HG02938 (cell line): ENCODE measurements at regions not wholly inside any gene's neighbourhood (a gene's known extent, or its start where the extent isn't known, plus 50 kb on each side); places are given as distances from the start of the nearest gene placed in this dataset.

Experiments
- ATAC-seq: cut with Tn5 transposase; IDR thresholded peaks from one replicate; pipeline ENCODE4 v1.9.1; 2021; ENCODE audit warnings: mild to moderate bottlenecking, moderate library complexity; ENCODE audit not compliant: unreplicated experiment

DNA sequence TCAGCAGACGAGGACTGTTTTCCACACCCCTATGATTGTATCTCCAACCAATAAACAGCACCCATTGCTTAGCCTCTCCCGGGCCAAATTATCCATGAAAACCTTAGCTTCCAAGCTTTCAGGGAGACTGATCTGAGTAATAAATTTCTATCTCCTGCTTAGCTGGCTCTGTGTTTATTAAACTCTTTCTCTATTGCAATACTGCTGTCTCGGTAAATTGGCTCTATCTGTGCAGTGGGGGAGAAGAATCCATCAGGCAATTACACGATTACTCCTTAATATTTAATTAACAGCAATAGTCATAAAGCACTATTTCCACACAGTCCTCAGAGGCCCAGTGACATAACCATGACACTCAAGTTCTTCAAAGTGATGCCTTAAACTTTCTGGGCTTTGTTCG is 1122.8 kb downstream of the TYW1 start:
- ATAC-seq = no peak

DNA sequence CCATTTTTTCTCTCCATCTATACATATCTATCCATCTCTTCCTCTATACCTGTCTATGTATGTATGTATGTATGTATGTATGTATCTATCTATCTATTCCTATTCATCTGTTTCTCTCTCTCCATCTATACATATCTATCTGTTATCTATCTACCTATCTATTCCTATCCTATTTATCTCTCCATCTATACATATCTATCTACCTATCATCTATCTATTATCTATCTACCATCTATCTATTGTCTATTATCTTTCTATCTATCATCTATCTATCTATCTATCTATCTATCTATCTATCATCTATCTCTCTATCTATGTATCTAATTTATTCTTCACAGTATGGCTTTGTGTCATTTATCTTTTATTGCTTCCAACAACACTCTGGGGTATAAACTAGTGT is 1124.4 kb downstream of the TYW1 start:
- no peak for ATAC-seq

DNA sequence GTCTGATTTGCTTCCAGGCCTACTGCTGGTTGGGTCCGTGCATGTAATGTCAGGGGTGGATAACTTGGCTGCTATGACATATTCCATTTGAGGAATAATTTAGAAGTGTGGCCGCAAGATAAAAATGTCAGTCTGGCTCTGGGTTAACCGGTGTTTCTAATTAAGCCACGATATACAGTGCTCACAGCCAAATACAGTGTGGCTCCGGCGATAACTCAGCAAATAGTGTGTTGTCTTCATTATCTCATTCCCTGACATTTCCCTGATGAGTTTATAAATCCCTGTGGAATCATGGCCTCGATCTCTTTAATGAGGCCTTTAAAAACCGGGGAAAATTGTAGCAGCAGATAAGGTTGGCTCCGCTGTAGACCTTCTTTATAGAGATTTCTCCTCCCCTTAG is 1125.0 kb downstream of the TYW1 start:
- ATAC-seq = no peak

DNA sequence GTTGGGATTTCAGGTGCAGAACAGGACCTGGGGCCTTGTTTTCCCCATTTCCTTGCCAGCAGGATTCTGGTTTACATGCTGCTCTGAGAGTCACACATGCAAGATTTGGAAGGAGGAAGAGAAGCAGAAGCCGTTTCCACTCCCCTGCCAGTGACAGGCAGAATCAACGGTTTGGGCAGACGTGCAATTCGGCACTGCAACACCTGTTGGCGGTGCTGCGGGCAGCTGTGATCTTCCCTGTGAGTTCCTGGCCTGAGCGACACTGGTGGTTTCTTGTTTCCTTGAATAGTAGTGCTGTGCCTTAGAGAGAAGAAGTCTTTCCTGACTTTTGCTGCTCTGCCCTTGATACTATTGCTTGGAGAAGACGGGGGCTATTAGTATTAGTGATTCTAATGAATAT is 1126.2 kb downstream of the TYW1 start:
- no peak for ATAC-seq

DNA sequence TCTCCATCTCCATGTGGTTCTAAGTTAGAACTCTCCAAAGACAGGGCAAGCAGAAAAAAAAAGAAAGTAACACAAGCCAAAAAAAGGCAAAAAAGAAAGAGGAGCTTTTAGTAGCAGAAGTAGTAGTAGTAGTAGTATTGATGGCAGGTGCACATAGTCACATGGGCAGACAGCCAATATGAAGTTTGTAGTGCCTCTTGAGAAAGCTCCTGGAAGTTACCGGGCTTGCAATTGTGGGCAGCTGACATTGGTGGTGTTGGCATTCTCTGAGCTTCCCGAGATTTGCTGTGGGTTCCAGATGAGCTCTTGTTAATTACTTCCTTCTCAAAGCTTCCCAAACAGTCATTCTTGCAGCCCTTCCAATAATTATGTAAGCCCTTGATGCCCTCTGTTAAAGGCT is 1128.5 kb downstream of the TYW1 start:
- ATAC-seq = no peak

DNA sequence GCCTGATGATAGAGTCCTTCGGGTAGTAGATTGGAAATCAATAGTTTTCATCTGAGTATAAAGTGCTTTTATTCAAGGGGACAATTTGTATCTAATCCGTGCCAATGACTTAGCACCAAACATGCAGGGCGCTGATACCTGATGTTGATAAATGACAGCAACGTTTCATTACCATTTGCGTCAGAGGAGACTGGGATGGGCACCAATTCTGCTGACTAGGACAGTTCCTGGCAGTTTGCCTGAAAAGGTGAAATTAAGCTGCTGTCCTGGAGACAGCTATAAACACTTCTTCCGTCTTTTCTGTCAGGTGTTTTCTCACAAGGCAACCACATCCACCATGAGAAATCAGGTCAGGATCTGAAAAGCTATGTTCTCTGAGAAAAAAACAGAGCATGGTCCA is 1136.4 kb downstream of the TYW1 start:
- no peak for ATAC-seq

DNA sequence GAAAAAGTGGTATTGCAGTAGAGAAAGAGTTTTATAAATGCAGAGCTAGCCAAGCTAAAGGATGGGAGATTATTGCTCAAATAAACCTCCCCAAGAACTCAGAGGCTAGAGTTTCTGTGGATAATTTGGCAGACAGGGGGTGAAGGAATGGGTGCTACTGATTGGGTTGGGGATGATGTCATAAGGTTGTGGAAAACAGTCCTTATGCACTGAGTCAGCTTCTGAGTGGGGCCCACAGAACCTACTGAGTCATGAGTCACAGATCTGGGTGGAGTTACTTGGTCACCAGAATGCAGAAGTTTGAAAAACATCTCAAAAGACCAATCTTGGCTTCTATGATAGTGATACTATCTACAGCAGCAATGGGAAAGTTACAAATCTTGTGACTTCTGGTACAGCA is 1146.7 kb downstream of the TYW1 start:
- no peak for ATAC-seq

DNA sequence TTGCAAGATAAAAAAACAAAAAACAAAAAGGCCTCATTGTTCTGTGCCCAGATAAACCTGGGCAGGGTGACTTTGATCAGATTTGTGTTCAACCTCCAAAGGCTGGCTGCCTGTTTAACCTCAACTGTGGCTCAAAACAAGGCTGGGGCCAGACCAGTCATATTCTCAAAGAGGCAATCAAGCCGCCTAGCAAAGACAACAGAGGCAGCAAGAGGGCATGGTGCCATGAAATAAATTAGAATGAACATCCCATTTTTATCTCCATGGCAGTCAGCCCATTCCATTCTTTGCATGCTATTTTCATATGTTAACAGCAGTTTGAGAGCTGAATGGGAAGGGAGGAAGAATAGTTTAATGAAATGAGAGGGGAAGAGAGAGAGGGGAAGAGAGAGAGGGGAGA is 1150.3 kb downstream of the TYW1 start:
- ATAC-seq = no peak

DNA sequence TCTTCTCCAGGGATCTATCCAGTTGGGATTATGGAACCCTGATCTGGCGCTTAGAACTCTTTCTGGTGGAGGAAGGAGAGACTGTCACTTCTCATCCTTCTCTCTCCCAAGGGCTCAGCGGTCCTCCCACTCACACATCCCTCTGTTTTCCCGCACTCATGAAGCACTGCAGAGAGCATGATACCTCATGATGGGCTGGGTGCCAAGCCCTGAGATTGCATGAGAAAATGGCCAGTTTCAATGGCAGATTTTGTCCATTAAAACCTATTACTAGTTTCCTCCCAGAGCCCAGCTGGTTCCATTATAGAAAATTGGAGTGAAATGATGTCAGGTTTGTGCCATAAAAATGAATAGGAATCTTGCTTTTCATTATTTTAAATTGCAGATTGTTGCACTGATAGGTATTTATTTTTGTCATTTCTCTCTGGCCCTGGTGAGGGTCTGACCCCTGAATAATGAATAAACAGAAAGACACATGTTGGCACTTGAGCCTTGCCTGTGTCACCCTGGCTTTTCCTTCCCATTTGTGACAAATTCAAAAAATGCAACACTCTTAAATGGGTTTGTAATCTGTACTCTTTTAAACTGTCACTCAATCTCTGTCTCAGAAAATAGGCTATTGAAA is 1151.1 kb downstream of the TYW1 start:
- no peak for ATAC-seq

DNA sequence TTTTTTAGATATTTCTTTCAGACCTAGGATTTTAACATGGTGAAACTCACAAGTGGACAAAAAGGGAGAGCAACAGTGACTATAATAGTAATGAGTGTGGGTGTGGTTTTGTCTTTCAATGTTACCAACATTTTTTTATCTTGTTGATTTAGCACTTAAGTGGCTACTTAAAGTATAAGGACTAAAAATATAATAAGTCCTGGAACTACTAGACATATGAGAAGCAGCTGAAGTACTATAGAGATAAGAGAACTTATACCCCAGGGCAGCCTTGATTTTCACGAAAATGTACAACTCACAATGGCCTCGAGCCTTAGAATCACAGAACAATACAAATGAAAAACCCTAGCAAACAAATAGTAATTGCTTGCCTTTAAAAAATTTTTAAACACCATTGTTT is 1151.8 kb downstream of the TYW1 start:
- no peak for ATAC-seq

DNA sequence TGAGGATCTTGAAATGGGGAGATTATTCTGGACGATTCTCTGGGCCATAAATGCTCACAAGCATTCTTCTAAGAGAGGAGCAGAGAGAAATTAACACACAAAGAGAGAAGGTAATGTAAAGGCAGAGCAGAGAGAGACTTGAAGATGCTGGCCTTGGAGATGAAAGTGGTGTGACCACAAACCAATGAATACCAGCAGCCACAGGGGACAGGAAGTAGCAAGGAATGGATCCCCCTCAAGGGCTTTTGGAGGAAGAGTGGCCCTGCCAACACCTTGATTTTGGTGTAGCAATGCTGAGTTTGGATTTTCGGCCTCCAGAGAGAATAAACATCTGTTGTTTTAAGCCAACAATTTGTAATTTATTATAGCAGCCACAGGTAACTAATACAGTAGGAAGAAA is 1155.6 kb downstream of the TYW1 start:
- ATAC-seq = no peak

DNA sequence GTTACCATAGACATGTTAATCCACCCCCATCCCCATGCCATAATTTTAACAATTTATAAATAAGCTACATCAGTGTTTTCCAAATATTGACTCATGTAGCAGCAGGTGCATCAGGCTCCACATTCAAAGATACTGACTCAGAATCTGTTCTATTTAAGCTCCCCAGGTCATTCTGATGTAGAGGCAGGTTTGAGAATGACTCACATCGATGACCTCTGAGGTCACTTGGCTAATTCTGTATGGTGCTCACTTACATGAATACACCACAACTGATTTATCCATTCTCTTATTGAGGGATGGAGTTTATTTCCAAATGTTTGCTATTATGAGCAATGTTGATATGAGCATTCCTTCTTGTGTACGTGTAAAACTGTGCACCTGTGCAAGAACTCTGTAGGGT is 1159.0 kb downstream of the TYW1 start:
- no peak for ATAC-seq

DNA sequence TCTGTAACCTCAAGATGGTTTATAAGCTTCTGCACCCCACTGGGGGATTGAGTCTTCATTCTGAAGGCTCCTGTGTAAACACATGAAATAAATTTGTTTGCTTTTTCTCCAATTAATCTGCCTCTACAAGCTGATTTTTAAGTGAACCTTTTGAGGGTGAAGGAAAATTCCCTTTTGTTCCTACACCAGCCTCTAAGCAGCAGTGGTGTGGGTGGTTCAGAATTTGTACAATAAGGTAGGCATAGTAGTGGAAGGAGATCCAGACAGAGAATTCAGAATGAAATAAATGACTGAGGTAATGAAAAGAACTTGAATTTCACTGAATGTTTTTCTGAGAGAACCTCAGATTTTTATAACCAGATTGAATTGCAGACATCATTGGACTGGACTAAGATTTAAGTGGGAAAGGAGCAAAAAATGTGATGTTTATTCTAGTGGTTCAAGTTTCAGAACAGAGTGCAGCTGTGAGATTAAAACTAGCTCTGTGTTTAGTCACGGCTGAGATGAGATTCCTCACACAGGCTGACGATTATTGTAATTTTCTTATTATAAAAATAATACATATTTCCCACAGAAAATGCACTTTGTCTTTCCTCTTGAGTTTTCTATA is 1162.2 kb downstream of the TYW1 start:
- ATAC-seq = no peak

DNA sequence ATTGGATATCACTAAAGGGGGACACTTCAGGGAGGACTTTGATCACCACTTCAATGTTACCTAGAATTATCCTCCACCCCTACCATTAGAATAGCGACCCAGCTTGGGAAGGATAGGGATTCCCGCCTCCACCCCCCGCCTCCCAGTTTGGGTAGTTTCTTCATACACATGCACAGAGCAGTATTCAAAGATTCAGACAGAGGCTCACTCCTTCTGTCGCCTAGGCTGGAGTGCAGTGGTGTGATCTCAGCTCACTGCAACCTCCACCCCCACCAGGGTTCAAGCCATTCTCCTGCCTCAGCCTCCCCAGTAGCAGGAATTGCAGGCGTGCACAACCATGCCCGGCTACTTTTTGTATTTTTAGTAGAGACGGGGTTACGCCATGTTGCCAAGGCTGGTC is 1166.1 kb downstream of the TYW1 start:
- no peak for ATAC-seq

DNA sequence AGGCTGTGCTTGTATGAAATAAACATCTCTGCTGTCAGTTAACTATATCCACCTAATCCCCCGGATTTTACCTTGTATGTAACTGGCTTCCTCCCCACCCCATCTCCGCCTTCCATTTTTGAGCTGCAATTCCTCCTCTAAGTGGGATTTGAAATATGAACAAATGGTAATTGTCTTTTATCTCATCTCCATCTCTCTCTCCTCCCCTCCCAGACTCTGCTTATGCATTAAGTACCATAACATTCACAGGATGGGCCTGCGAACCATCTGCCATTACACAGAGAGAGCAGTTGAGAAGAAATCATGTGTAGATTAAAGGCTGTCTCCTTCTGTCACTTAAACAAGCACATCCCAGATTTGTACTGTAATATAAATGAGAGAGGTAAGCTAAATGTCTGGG is 1169.9 kb downstream of the TYW1 start:
- ATAC-seq = no peak

DNA sequence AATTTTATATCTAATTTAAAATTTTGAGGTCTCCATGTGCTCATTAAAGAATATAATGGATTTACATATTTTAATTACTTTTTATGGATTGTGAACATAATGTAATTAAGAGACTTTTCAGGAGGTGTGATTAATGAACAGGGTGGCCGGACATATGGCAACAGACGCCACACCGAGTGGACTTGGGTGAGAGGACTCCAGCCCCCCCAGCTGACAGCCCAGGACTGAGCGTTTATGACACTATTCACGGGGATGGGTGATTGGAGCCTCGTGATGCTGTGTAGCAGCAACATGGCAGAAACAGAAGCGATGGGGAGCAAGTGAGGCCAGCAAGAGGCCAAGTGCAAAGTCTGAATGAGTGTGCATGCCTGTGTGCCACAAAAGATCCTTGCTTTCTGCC is 1176.9 kb downstream of the TYW1 start:
- ATAC-seq = no peak

DNA sequence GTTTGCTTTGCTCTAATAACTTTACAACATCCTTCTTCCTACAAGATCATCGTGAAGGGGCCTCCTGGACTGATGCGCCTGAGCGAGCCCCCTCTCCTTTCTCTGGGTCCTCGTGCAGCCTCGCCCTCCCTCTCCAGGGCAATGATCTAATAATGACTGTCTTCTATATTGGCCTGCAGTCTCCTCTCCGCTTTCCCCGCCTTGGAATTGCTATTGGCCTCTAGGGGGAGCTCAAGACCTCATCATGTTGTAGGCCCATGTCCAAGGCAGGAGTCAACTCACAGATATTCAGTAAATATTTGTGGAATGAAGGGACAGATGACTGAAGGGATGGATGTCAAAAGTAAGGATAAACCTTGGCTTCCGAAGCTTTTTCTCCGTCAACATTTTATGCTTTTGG is 1180.3 kb downstream of the TYW1 start:
- ATAC-seq = no peak

DNA sequence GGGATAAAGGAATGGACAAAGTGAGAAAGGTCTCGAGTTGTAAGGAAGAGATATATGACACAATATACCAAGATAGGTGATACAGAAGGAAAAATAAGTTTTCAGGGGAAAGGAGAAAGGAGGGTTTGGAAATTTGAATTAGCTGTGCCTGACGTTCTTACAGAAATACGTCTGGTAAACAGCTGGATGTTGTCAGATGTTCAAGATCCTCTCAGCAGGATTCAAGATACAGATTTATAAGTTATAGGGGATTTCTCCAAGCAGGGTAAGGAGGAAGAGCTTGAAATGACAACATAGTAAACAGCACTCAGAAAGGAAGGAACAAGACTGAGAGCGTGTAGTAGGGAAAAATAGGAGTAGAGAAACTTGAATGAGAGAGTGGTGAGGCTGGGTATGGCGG is 1184.1 kb downstream of the TYW1 start:
- no peak for ATAC-seq

DNA sequence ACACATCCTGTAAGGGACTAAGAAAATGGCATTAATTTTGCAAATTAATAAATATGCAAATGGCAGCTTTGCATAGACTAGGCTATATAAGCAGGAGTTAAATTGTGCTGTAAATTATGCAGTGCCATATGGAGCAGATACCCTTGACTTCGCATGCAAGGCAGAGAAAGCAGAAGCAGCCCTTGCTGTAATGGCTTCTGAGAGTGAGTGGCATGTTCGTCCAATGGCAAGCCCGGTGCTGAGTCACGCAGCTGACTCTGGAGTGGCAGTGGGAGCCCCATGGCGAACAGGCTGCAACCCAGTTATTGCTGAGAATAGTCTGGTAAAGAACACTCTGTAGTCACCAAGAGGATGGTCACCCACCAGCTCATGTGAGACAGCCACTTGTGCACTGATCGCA is 1186.5 kb downstream of the TYW1 start:
- no peak for ATAC-seq

DNA sequence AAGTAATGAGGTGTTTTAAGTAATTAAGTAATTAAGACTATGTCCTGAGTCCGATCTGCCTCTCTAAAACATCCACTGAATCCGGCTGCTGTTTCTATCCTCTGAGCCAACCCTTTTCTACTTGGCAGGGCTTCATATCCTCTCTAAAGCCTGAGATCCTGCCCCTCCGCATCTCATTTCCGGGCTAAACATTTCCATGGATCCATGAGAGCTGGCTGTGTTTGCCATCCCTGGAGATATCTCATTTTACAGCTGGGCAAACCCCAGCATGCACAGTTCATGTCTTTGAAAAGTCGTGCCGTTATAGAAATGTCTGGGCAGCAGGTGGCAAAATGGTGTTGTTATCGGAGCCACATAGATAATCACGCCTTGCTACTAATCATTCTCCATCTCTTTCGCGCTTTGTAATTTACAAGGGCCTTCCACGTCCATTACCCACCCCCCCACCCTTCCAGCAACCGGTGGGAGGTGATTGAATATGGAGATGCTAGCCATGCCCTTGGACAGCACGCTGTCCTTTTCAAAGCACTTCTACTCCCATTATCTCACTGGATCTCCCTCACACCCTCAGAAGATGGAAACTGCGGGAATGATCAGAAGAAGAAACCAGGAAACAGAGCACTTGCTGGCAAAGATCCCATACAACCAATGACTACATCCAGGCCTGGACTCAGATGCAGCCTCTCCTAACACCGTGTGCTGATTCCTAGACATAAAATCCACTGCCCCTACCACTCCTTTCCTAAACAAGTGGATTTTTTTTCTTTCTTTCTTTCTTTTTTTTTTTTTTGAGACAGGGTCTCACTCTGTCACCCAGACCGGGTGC is 1189.2 kb downstream of the TYW1 start:
- ATAC-seq = no peak

DNA sequence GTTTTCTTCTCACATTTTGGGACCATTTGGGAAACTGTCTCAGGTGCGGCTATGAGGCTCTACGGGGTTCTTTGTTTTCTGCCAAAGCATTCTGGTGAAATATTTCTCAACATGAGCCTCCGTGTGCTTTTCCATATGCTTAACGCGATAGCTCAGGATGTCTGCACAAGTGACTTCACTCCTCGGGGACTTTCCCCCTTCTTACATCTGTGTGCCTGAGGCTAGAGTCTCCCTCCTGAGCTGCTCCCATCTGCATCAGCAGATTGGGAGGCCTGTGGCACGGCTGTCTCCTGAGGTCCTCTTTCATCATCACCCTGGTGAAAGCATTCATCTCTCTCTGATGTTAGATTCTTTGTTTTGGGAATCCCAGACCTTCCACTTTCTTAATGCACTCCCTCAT is 1190.9 kb downstream of the TYW1 start:
- ATAC-seq = no peak

DNA sequence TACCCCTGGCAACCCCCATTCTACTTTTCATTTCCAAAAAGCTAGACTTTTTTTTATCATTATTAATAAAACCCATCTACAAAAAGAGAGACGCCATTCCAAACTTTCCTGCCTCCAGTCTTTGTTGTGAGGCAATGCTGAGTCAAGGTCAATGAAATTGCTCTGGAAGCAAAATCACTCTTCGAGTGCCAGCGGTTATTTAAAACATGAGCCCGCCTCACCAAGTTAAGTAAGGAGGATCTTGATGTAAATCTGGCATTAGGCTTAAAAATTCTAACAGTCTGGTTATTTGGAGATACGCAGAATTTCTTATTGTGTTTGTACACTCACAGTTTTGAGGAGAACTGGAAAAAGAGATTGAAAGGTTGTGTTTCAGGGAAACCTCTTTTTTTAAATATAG is 1196.3 kb downstream of the TYW1 start:
- no peak for ATAC-seq
